ENCODE measurements at regions not wholly inside any gene's neighbourhood (a gene's known extent, or its start where the extent isn't known, plus 50 kb on each side); places are given as distances from the start of the nearest gene placed in this dataset.

DNA sequence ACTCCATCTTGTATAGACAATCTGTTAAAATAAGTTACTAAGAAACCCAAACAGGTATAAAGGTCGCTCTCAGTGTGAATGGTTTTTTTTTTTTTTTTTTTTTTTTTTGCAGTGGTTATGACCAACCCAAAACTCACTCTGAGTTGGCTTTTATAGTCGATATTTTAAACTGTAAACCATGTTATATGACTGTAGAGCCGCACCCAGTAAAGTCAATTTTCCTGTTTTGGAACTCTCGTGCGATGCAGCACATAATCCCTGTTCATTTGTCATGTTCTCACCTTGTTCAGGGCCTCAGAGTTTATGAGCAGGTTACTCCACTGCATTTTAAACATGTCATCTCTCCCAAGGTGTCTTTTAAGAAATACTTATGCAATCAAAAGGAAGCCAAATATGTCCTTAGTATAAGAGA lies 112.5 kb downstream of the KLF5 start:
- TF ChIP-seq, protein P1, sequence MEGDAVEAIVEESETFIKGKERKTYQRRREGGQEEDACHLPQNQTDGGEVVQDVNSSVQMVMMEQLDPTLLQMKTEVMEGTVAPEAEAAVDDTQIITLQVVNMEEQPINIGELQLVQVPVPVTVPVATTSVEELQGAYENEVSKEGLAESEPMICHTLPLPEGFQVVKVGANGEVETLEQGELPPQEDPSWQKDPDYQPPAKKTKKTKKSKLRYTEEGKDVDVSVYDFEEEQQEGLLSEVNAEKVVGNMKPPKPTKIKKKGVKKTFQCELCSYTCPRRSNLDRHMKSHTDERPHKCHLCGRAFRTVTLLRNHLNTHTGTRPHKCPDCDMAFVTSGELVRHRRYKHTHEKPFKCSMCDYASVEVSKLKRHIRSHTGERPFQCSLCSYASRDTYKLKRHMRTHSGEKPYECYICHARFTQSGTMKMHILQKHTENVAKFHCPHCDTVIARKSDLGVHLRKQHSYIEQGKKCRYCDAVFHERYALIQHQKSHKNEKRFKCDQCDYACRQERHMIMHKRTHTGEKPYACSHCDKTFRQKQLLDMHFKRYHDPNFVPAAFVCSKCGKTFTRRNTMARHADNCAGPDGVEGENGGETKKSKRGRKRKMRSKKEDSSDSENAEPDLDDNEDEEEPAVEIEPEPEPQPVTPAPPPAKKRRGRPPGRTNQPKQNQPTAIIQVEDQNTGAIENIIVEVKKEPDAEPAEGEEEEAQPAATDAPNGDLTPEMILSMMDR (IDR thresholded peaks at IDR 0.05; ENCODE audit: borderline replicate concordance, control extremely low read depth, extremely low read depth, insufficient read depth, missing control alignments), result no peak
- in situ Hi-C loops (cut with MboI; ENCODE audit: low sequenced_read_pairs, unreplicated experiment), result no loop called here
- DNase-seq (ENCODE audit: low spot score), result no peak

DNA sequence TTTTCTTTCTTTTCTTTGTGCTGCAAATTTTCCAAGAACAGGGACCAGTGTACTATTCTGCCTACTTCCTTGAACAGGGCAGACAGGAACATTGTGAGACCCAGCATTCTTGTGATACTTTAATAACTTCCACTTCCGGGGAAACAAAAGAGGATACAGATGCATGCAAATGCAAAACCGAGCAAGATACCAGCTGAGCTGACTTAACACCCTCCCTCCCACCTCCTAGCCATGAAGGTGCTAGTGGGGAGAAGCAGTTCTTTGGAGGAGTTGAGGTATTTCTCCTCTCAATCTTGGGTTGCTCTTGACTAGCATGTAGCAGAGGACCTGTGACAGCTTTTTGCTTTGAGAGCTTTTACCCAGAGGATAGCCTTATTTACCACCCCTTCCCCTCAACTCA lies 111.2 kb downstream of the KLF5 start:
- DNase-seq (ENCODE audit: low spot score), result no peak

DNA sequence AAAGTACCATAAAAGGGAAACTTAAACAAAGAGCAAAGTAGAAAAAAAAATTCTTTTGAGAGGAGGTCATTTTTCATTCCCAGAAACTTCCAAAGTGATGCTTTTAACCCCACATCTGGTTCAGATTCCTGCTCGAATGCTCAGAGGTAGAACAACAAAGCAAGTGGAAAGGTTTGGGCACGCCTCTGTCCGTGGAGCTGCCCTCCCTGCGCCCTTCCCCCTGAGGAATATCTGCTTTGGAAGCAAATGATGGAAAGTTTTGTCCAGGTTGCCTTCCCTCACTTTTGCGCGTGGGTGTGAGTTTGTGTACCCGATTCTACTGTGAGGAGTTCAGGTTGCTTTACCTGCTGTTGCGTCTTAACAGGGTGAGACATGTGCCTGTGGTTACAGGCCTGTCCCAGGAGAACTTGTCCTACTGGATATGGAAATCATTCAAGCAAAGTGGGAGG lies 110.2 kb downstream of the KLF5 start:
- in situ Hi-C loops (cut with MboI; ENCODE audit: low sequenced_read_pairs, unreplicated experiment), result no loop called here
- no peak for DNase-seq (ENCODE audit: low spot score)
- TF ChIP-seq, protein P1 (IDR thresholded peaks at IDR 0.05; ENCODE audit: borderline replicate concordance, control extremely low read depth, extremely low read depth, insufficient read depth, missing control alignments), result no peak

More for the DNA sequence above, 111.2 kb downstream of the KLF5 start:
- in situ Hi-C loops (cut with MboI; ENCODE audit: low sequenced_read_pairs, unreplicated experiment), result no loop called here
- TF ChIP-seq, protein P1 (IDR thresholded peaks at IDR 0.05; ENCODE audit: borderline replicate concordance, control extremely low read depth, extremely low read depth, insufficient read depth, missing control alignments), result no peak

DNA sequence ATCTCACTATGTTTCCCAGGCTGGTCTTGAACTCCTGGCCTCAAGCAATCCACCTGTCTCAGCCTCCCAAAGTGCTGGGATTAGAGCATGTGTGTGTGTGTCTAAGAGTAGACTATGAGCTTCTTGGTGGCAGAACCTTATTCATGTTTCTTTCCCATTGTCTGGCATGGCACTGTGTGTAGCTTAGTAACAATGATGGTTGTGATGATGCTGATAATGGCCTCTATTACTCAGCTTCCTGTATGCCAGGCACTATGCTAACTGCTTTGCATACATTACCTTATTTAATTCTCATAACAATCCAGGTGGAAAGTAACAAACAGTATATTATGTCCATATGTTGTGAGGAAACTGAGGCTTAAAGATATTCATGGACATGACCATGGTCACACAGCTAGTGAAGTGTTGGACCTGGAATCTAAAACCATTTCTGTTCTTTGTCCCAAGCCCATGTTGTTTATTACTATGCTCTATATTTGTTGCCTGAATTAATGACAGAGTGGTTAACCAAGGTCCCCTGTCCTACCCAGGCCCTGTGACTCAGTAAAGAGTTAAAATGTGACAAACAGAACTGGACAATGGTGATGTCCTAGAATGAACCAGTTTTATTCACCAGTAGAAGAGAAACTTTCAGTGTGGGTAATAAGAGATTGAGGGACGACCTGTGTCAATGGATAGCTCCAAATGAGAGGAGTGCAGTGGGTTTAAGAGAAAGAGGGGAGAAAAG lies 109.6 kb downstream of the KLF5 start:
- TF ChIP-seq, protein P1 (IDR thresholded peaks at IDR 0.05; ENCODE audit: borderline replicate concordance, control extremely low read depth, extremely low read depth, insufficient read depth, missing control alignments), result no peak
- in situ Hi-C loops (cut with MboI; ENCODE audit: low sequenced_read_pairs, unreplicated experiment), result no loop called here
- DNase-seq (ENCODE audit: low spot score), result no peak

DNA sequence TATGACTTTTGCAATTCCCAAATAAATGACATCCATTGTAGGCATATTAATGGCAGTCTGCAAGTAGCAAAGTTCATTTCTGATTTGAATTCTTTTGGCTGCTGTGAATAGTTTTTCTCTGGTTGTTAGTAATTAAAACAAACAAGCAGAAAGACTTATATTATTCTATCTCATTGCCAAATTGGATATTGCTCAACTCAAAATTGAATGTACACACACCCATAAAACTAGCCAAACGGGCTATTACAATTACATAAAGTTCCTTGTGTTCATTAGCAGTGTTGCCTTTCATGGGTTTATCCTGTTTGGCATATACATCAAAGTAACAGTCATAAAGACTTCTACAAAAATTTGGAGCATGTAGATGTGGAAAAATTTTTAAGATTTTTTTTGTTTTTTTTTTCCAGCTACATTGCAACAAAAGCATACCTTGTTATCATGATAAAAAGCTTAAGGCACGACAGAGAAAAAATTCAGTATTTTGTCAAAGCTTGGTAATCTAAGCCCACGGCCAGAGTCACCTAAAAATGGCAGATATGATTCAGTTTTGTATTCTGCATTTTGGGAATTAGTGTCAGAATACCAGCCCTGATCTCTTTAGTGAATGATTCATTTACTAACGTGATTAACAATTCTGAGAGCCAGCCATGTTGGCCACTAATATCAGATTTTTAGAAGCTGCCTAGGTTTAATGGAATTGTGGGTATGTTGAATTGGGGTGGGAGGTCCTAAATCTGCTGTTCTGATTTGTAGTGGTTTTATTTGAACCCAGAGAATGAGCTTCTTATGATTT lies 108.4 kb downstream of the KLF5 start:
- DNase-seq (ENCODE audit: low spot score), result no peak
- TF ChIP-seq, protein P1 (IDR thresholded peaks at IDR 0.05; ENCODE audit: borderline replicate concordance, control extremely low read depth, extremely low read depth, insufficient read depth, missing control alignments), result no peak
- in situ Hi-C loops (cut with MboI; ENCODE audit: low sequenced_read_pairs, unreplicated experiment), result no loop called here

DNA sequence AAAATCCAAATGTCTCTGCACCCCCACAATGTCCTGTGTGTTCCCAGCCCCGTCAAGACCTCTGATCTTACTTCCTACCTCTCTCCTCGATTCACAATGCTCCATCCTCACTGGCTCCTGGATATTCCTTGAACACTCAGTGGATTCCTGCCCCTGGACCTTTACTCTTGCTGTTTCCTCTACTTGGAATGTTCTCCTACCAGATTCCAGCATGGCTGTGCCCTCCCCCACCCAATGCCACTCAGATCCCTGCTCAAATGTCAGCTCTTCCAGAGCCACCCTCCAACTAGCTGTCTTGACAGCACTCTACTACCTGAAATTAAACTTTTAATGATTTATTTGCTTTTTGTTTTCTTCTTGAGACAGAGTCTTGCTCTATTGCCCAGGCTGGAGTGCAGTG lies 107.4 kb downstream of the KLF5 start:
- TF ChIP-seq, protein P1 (IDR thresholded peaks at IDR 0.05; ENCODE audit: borderline replicate concordance, control extremely low read depth, extremely low read depth, insufficient read depth, missing control alignments), result no peak

More for the DNA sequence above, 107.4 kb downstream of the KLF5 start:
- in situ Hi-C loops (cut with MboI; ENCODE audit: low sequenced_read_pairs, unreplicated experiment), result no loop called here
- no peak for DNase-seq (ENCODE audit: low spot score)
